Erythroblast (primary cell): ENCODE measurements at regions not wholly inside any gene's neighbourhood (a gene's known extent, or its start where the extent isn't known, plus 50 kb on each side); places are given as distances from the start of the nearest gene placed in this dataset.

Experiments
- GATA1 ChIP-seq: IDR thresholded peaks from 2 replicates; pipeline ENCODE4 v1.6.1; 2011; ENCODE audit warnings: low read depth, mild to moderate bottlenecking, control low read depth, low read length, moderate library complexity
- POLR2A ChIP-seq: IDR thresholded peaks from 2 replicates; pipeline ENCODE4 v1.6.1; 2011; ENCODE audit warnings: mild to moderate bottlenecking, low read length

GRCh38 chr9:118003240-118003639 is 299.0 kb downstream of the TLR4 start:
- no peak for TF ChIP-seq POLR2A
- TF ChIP-seq GATA1, result no peak
